PC-9 (cell line): ENCODE measurements at regions not wholly inside any gene's neighbourhood (a gene's known extent, or its start where the extent isn't known, plus 50 kb on each side); places are given as distances from the start of the nearest gene placed in this dataset.

ENCODE experiments used
- BruUV-seq: library from RNA; stranded (reverse); fragments of 400-500 nt; replicated peaks from 2 replicates; lab custom pipeline; 2021; lab: Mats Ljungman, UMichigan
- CTCF ChIA-PET: fragments of 300-600 bp; sonication (Branson Sonifier 250); formaldehyde crosslinking; loops from one replicate; lab custom pipeline; 2022; ENCODE audit warnings: antibody characterized with exemption; lab: Charles Lee
- POLR2A ChIA-PET: fragments of 300-600 bp; sonication (Branson Sonifier 250); formaldehyde crosslinking; loops from one replicate; lab custom pipeline; 2022; ENCODE audit warnings: antibody characterized with exemption; ENCODE audit not compliant: unreplicated experiment; lab: Charles Lee
- DNase-seq, 2 experiments: peaks; one replicate each; pipeline versions ENCODE4 v3.0.0 to v3.0.0-alpha.2; 2015 to 2022; ENCODE audit warnings: mixed read lengths in 1 of 2
- H2AFZ ChIP-seq: fragments of 200-600 bp; sonication (generic); 2 replicates; pipeline ENCODE4 v1.8.1; 2017; ENCODE audit warnings: antibody characterized with exemption
- H3F3A ChIP-seq: fragments of 200-600 bp; sonication (generic); 2 replicates; pipeline ENCODE4 v1.8.1; 2017; ENCODE audit warnings: antibody characterized with exemption, mild to moderate bottlenecking, low read depth; ENCODE audit not compliant: insufficient read depth
- H3K27ac ChIP-seq: fragments of 200-600 bp; sonication (generic); 2 replicates; pipeline ENCODE4 v1.6.1; 2016; ENCODE audit warnings: mixed run types
- H3K27me3 ChIP-seq: fragments of 200-600 bp; sonication (generic); 2 replicates; pipeline ENCODE4 v1.6.1; 2016; ENCODE audit warnings: low read depth, mixed run types; ENCODE audit not compliant: insufficient read depth
- H3K36me3 ChIP-seq: fragments of 200-600 bp; sonication (generic); 2 replicates; pipeline ENCODE4 v1.6.1; 2016; ENCODE audit warnings: low read depth, mixed run types
- H3K4me1 ChIP-seq: fragments of 200-600 bp; sonication (generic); replicated peaks from 2 replicates; pipeline ENCODE4 v1.6.1; 2016; ENCODE audit warnings: mixed run types; ENCODE audit not compliant: insufficient read depth
- H3K4me2 ChIP-seq: fragments of 200-600 bp; sonication (generic); 2 replicates; pipeline ENCODE4 v1.6.1; 2017; ENCODE audit warnings: mixed run types
- H3K4me3 ChIP-seq: fragments of 200-600 bp; sonication (generic); 2 replicates; pipeline ENCODE4 v1.6.1; 2016; ENCODE audit warnings: mixed run types
- H3K79me2 ChIP-seq: fragments of 200-600 bp; sonication (generic); 2 replicates; pipeline ENCODE4 v1.6.1; 2017; ENCODE audit warnings: low read depth, mixed run types
- H3K9me2 ChIP-seq: fragments of 200-600 bp; sonication (generic); 2 replicates; pipeline ENCODE4 v1.8.1; 2017; ENCODE audit warnings: mild to moderate bottlenecking; ENCODE audit not compliant: insufficient read depth
- H3K9me3 ChIP-seq: fragments of 200-600 bp; sonication (generic); 2 replicates; pipeline ENCODE4 v1.8.1; 2016; ENCODE audit warnings: low read depth; ENCODE audit not compliant: insufficient read depth
- H4K20me1 ChIP-seq: fragments of 200-600 bp; sonication (generic); 2 replicates; pipeline ENCODE4 v1.8.1; 2017; ENCODE audit not compliant: insufficient read depth
- CTCF ChIP-seq: fragments of 200-600 bp; sonication (generic); conservative IDR thresholded peaks from 2 replicates; pipeline ENCODE4 v1.6.1; 2017; ENCODE audit warnings: mixed run types, antibody characterized with exemption, mild to moderate bottlenecking, moderate library complexity
- EZH2 ChIP-seq: fragments of 200-600 bp; sonication (generic); IDR thresholded peaks from 2 replicates; pipeline ENCODE4 v1.8.0; 2017; ENCODE audit warnings: antibody characterized with exemption, low read depth
- intact Hi-C: fragments of 100-400 bp; cut with micrococcal nuclease; formaldehyde crosslinking; loops from one replicate; pipeline ENCODE4 v1.10.0; 2022; ENCODE audit not compliant: unreplicated experiment

GRCh38 chr4:23134331-23134730 is 441.6 kb downstream of the GBA3 start:
- no peak overlapping the region for H3K27ac ChIP-seq
- intact Hi-C loops, result loop anchor here (10.0 kb wide), 2 partner anchors 170 to 480 kb away; no protein-coding TSS in a partner anchor
- H2AFZ ChIP-seq, result no peak overlapping the region
- H3K9me2 ChIP-seq, result no peaks in the 10 kb centered on the region
- H3K36me3 ChIP-seq, result no peaks in the 10 kb centered on the region
- BruUV-seq, result no TSS peak
- no peaks in the 10 kb centered on the region for H3F3A ChIP-seq
- H3K4me3 ChIP-seq, result no peak overlapping the region
- POLR2A ChIA-PET, result no interaction called here
- H3K27me3 ChIP-seq, result no peaks in the 10 kb centered on the region
- DNase-seq, result no peak
- CTCF ChIA-PET, result no interaction called here
- H3K9me3 ChIP-seq, result no peaks in the 10 kb centered on the region
- no peak overlapping the region for H3K4me2 ChIP-seq
- no peaks in the 10 kb centered on the region for H4K20me1 ChIP-seq
- no peaks in the 10 kb centered on the region for H3K4me1 ChIP-seq
- no peak for TF ChIP-seq EZH2
- TF ChIP-seq CTCF, result no peak
- no peaks in the 10 kb centered on the region for H3K79me2 ChIP-seq

GRCh38 chr4:23130845-23131244 is 438.1 kb downstream of the GBA3 start:
- intact Hi-C loops, result loop anchor here (10.0 kb wide), 2 partner anchors 166 to 484 kb away; no protein-coding TSS in a partner anchor
- H3K9me2 ChIP-seq, result no peaks in the 10 kb centered on the region
- POLR2A ChIA-PET, result no interaction called here

GRCh38 chr4:23125118-23125517 is 432.4 kb downstream of the GBA3 start:
- intact Hi-C loops, result no loop called here
- no peak for DNase-seq
- BruUV-seq, result no TSS peak

More at GRCh38 chr4:23130845-23131244, 438.1 kb downstream of the GBA3 start:
- H3K79me2 ChIP-seq, result no peaks in the 10 kb centered on the region
- TF ChIP-seq CTCF, result no peak
- TF ChIP-seq EZH2, result no peak
- no peaks in the 10 kb centered on the region for H3K27me3 ChIP-seq
- H3K9me3 ChIP-seq, result no peaks in the 10 kb centered on the region
- no peak overlapping the region for H3K4me2 ChIP-seq
- no peaks in the 10 kb centered on the region for H3F3A ChIP-seq
- no peaks in the 10 kb centered on the region for H3K36me3 ChIP-seq
- CTCF ChIA-PET, result interaction anchor here (0.5 kb wide), 1 partner anchor 1297 kb away, joined by 3 read pairs; no protein-coding TSS in a partner anchor
- BruUV-seq, result no TSS peak
- H4K20me1 ChIP-seq, result no peaks in the 10 kb centered on the region
- DNase-seq, result no peak
- no peaks in the 10 kb centered on the region for H3K4me1 ChIP-seq
- no peak overlapping the region for H3K27ac ChIP-seq
- H3K4me3 ChIP-seq, result no peak overlapping the region
- no peak overlapping the region for H2AFZ ChIP-seq

More at GRCh38 chr4:23125118-23125517, 432.4 kb downstream of the GBA3 start:
- Histone ChIP-seq H3K4me2 (no peak overlapping the region), H3K4me1 (no peaks in the 10 kb centered on the region), H3K27ac (no peak overlapping the region), H3K27me3 (no peaks in the 10 kb centered on the region), H3F3A (no peaks in the 10 kb centered on the region), H3K36me3 (no peaks in the 10 kb centered on the region), H3K9me2 (no peaks in the 10 kb centered on the region), H2AFZ (no peak overlapping the region), H3K9me3 (no peaks in the 10 kb centered on the region), H3K4me3 (no peak overlapping the region), H4K20me1 (no peaks in the 10 kb centered on the region), H3K79me2 (no peaks in the 10 kb centered on the region)
- ChIA-PET CTCF (no interaction called here), POLR2A (no interaction called here)
- TF ChIP-seq EZH2 (no peak), CTCF (no peak)
